Right atrium auricular region (tissue), 2 donors: ENCODE measurements at regions not wholly inside any gene's neighbourhood (a gene's known extent, or its start where the extent isn't known, plus 50 kb on each side); places are given as distances from the start of the nearest gene placed in this dataset.

Experiments used
- DNase-seq: peaks from one replicate; pipeline ENCODE4 v3.0.0-alpha.2; 2019; ENCODE audit warnings: low spot score
- H3K27ac ChIP-seq, 2 donors: fragments of 200-600 bp; sonication (generic); 1 replicate in 1 of 2; 2 replicates in 1 of 2; pipeline ENCODE4 v1.5.1; 2016 to 2019
- H3K27me3 ChIP-seq, 2 donors: fragments of 200-600 bp; sonication (generic); one replicate each; pipeline versions ENCODE4 v1.5.1 to v1.6.0; 2017 to 2019
- H3K36me3 ChIP-seq: fragments of 200-600 bp; sonication (generic); one replicate; pipeline ENCODE4 v1.5.1; 2016
- H3K4me1 ChIP-seq, 2 donors: fragments of 200-600 bp; sonication (generic); one replicate each; pipeline versions ENCODE4 v1.5.1 to v1.6.0; 2017 to 2019
- H3K4me3 ChIP-seq, 2 donors: fragments of 200-600 bp; sonication (generic); 1 replicate in 1 of 2; 2 replicates in 1 of 2; pipeline ENCODE4 v1.5.1; 2017 to 2019; ENCODE audit warnings: mild to moderate bottlenecking in 1 of 2, moderate library complexity in 1 of 2
- H3K9me3 ChIP-seq, 2 donors: fragments of 200-600 bp; sonication (generic); one replicate each; pipeline ENCODE4 v1.5.1; 2019
- CTCF ChIP-seq, 2 donors: fragments of 200-600 bp; sonication (generic); IDR thresholded peaks; one replicate each; pipeline ENCODE4 v1.5.1; 2019; ENCODE audit warnings: antibody characterized with exemption in 2 of 2

- no peaks in the 10 kb centered on the region for H3K36me3 ChIP-seq
- no peak overlapping the region for H3K27ac ChIP-seq
- no peak for TF ChIP-seq CTCF (IDR thresholded peaks at IDR 0.05)
- H3K9me3 ChIP-seq, result peaks cover 0 to 6% of the 10 kb centered on the region in 2 donors
- H3K4me3 ChIP-seq, result no peak overlapping the region
- no peaks in the 10 kb centered on the region for H3K4me1 ChIP-seq
- DNase-seq, result no peak
- no peaks in the 10 kb centered on the region for H3K27me3 ChIP-seq
These were observed 113.3 kb upstream of the CXCL12 start for GRCh38 chr10:44498222-44498621.

- no peaks in the 10 kb centered on the region for H3K27me3 ChIP-seq
- no peak overlapping the region for H3K4me3 ChIP-seq
- peaks cover 0 to 6% of the 10 kb centered on the region in 2 donors for H3K9me3 ChIP-seq
- DNase-seq, result no peak
- no peak overlapping the region for H3K27ac ChIP-seq
- TF ChIP-seq CTCF (IDR thresholded peaks at IDR 0.05), result no peak
- no peaks in the 10 kb centered on the region for H3K4me1 ChIP-seq
- no peaks in the 10 kb centered on the region for H3K36me3 ChIP-seq
These were observed 115.6 kb upstream of the CXCL12 start for GRCh38 chr10:44500451-44500850.

GRCh38 chr10:44506386-44506785 lies 121.5 kb upstream of the CXCL12 start:
- Histone ChIP-seq H3K36me3 (no peaks in the 10 kb centered on the region), H3K27ac (no peak overlapping the region), H3K9me3 (peaks cover 0 to 6% of the 10 kb centered on the region in 2 donors), H3K4me1 (no peaks in the 10 kb centered on the region), H3K27me3 (no peaks in the 10 kb centered on the region), H3K4me3 (no peak overlapping the region)
- DNase-seq, result no peak
- no peak for TF ChIP-seq CTCF (IDR thresholded peaks at IDR 0.05)

- no peaks in the 10 kb centered on the region for H3K36me3 ChIP-seq
- no peak overlapping the region for H3K4me3 ChIP-seq
- no peaks in the 10 kb centered on the region for H3K4me1 ChIP-seq
- H3K9me3 ChIP-seq, result no peaks in the 10 kb centered on the region
- no peak for DNase-seq
- no peak for TF ChIP-seq CTCF (IDR thresholded peaks at IDR 0.05)
- H3K27ac ChIP-seq, result no peak overlapping the region
- no peaks in the 10 kb centered on the region for H3K27me3 ChIP-seq
These were observed 125.7 kb upstream of the CXCL12 start for GRCh38 chr10:44510379-44511115.

GRCh38 chr10:44511166-44511565 lies 126.3 kb upstream of the CXCL12 start:
- Histone ChIP-seq H3K9me3 (no peaks in the 10 kb centered on the region), H3K27me3 (no peaks in the 10 kb centered on the region), H3K4me3 (no peak overlapping the region), H3K27ac (no peak overlapping the region), H3K36me3 (no peaks in the 10 kb centered on the region), H3K4me1 (no peaks in the 10 kb centered on the region)
- no peak for TF ChIP-seq CTCF (IDR thresholded peaks at IDR 0.05)
- DNase-seq, result no peak

GRCh38 chr10:44511601-44512000 lies 126.7 kb upstream of the CXCL12 start:
- no peak for TF ChIP-seq CTCF (IDR thresholded peaks at IDR 0.05)
- H3K9me3 ChIP-seq, result no peaks in the 10 kb centered on the region
- no peak for DNase-seq

More at GRCh38 chr10:44511601-44512000, 126.7 kb upstream of the CXCL12 start:
- no peaks in the 10 kb centered on the region for H3K36me3 ChIP-seq
- H3K27me3 ChIP-seq, result no peaks in the 10 kb centered on the region
- no peak overlapping the region for H3K4me3 ChIP-seq
- H3K27ac ChIP-seq, result no peak overlapping the region
- H3K4me1 ChIP-seq, result no peaks in the 10 kb centered on the region
